Activated CD4-positive, alpha-beta memory T cell treated with anti-CD3 and anti-CD28 coated beads for 36 hours (primary cell): ENCODE measurements at regions not wholly inside any gene's neighbourhood (a gene's known extent, or its start where the extent isn't known, plus 50 kb on each side); places are given as distances from the start of the nearest gene placed in this dataset.

ENCODE experiments used
- CTCF ChIA-PET: fragments of 350-600 bp; sonication (Branson Sonifier 250); formaldehyde crosslinking; loops from one replicate; lab custom pipeline; 2021; ENCODE audit warnings: antibody characterized with exemption, inconsistent platforms; lab: Charles Lee
- POLR2A ChIA-PET: fragments of 350-600 bp; sonication (Branson Sonifier 250); formaldehyde crosslinking; loops from one replicate; lab custom pipeline; 2021; ENCODE audit warnings: antibody characterized with exemption; lab: Charles Lee
- DNase-seq: peaks from one replicate; pipeline ENCODE4 v3.0.0-alpha.2; 2020
- H3K27ac Mint-ChIP-seq: one replicate; pipeline ENCODE4 v1.8.0; 2021; ENCODE audit warnings: mixed read lengths
- H3K27me3 Mint-ChIP-seq: one replicate; pipeline ENCODE4 v1.8.0; 2021; ENCODE audit warnings: mixed read lengths
- H3K36me3 Mint-ChIP-seq: one replicate; pipeline ENCODE4 v1.8.0; 2021; ENCODE audit warnings: mixed read lengths
- H3K4me1 Mint-ChIP-seq: one replicate; pipeline ENCODE4 v1.8.0; 2021; ENCODE audit warnings: low read depth, mixed read lengths
- H3K4me3 Mint-ChIP-seq: one replicate; pipeline ENCODE4 v1.8.0; 2021; ENCODE audit warnings: mild to moderate bottlenecking, mixed read lengths
- H3K9me3 Mint-ChIP-seq: one replicate; pipeline ENCODE4 v1.8.0; 2021; ENCODE audit warnings: mixed read lengths
- intact Hi-C: fragments of 100-400 bp; cut with micrococcal nuclease; formaldehyde crosslinking; loops from one replicate; pipeline ENCODE4 v1.15.1; 2023

DNA sequence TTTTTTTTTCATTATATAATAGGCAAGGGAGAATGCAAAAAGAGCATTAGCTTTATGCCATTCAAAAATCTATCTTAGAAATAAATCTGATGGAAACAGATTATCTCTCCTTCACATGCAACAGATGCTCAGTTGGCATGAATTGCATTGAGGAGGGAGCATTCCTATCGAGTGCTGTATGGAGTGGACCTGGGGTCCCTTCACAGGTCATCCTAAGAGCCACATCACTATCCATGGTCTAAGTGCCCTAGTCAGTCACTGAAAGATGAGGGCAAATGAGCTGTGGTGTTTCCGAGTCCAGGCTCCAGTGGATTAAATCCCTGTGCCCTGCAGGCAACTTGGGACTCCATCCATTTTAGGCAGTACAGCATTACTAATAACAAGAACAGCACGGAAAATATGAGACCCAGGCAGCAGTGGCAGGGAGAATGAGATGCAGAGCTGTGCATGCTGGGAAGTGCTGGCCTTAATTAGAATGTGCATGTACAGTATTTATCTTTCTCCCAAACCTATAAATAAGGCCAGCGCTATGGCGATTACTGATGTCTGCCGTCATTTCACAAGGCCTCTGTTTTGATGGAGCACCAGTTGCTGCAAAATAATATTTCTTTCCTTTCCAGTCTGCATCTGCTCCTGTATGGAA, 512.3 kb upstream of the PLXNA2 start:
- no peaks in the 10 kb centered on the region for H3K36me3 Mint-ChIP-seq
- intact Hi-C loops, result no loop called here
- H3K27ac Mint-ChIP-seq, result no peak overlapping the region
- H3K4me3 Mint-ChIP-seq, result no peak overlapping the region
- no peak for DNase-seq
- POLR2A ChIA-PET, result no interaction called here
- CTCF ChIA-PET, result no interaction called here
- no peaks in the 10 kb centered on the region for H3K4me1 Mint-ChIP-seq
- H3K27me3 Mint-ChIP-seq, result peaks cover 4% of the 10 kb centered on the region
- no peaks in the 10 kb centered on the region for H3K9me3 Mint-ChIP-seq

DNA sequence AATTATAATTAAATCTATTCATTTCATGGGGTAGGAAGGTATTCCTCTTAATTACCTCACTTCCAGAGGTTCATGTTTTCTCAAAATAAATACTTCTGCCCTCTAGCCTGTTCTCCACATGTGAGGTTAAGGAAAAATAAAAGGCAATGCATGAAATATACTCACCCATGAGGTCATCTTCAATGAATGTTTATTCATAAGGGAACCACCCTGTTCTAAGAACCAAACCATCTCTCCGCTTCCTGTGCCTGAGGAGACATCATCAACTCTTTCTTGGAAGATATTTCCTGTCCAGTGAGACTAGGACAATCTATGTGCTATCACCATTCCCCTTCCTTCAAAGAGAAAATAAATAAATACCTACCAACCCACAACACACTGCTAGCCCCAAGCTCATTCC, 513.7 kb upstream of the PLXNA2 start:
- ChIA-PET CTCF (interaction anchor here (0.7 kb wide), 1 partner anchor 10 kb away, joined by 3 read pairs; no protein-coding TSS in a partner anchor), POLR2A (no interaction called here)

DNA sequence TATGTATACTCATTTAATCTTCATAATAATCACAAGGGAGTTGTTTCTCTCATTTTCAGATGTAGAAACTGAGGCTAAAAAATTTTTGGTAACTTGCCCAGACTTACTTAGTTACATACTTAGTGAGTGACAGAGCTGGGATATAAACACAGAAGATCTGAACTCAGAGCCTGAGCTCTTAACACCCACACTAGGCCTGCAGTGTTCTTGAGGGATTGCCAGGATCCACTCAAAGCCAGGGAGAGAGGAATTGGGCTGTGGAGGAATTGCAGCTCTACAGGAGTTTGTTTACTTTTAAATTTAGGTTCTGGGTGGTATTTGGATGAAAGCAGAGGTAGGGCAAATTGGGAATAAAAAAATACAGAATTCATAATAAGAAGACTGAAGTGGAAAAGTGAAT, 515.1 kb upstream of the PLXNA2 start:
- DNase-seq, result no peak
- POLR2A ChIA-PET, result no interaction called here
- CTCF ChIA-PET, result no interaction called here
- H3K36me3 Mint-ChIP-seq, result no peaks in the 10 kb centered on the region
- H3K4me3 Mint-ChIP-seq, result no peak overlapping the region
- H3K27me3 Mint-ChIP-seq, result peaks cover 4% of the 10 kb centered on the region
- H3K9me3 Mint-ChIP-seq, result no peaks in the 10 kb centered on the region
- intact Hi-C loops, result no loop called here
- H3K27ac Mint-ChIP-seq, result no peak overlapping the region
- H3K4me1 Mint-ChIP-seq, result no peaks in the 10 kb centered on the region

More for the DNA sequence above, 513.7 kb upstream of the PLXNA2 start:
- no peaks in the 10 kb centered on the region for H3K36me3 Mint-ChIP-seq
- H3K27ac Mint-ChIP-seq, result no peak overlapping the region
- DNase-seq, result no peak
- intact Hi-C loops, result no loop called here
- peaks cover 4% of the 10 kb centered on the region for H3K27me3 Mint-ChIP-seq
- H3K9me3 Mint-ChIP-seq, result no peaks in the 10 kb centered on the region
- H3K4me1 Mint-ChIP-seq, result no peaks in the 10 kb centered on the region
- H3K4me3 Mint-ChIP-seq, result no peak overlapping the region

DNA sequence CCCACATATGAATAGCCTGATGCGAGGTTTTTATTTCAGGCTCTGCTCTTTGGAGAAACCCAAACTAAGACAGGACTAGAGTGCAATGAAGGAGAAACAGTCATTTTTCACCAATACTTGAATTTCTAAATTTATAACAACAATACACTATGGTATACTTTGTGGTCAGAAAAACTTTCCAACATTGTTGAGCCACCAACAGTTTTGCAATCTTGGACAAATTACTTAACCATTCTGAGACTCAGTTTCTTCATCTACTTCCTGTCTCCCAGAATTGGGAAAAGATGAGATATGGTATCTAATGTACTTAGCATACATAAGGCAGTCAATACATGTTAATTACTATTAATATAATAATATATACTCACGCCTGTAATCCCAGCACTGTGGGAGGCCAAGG, 519.8 kb upstream of the PLXNA2 start:
- ChIA-PET POLR2A (no interaction called here), CTCF (no interaction called here)
- no peak overlapping the region for H3K4me3 Mint-ChIP-seq
- H3K4me1 Mint-ChIP-seq, result no peaks in the 10 kb centered on the region
- DNase-seq, result no peak
- no peak overlapping the region for H3K27ac Mint-ChIP-seq
- no peaks in the 10 kb centered on the region for H3K9me3 Mint-ChIP-seq
- H3K36me3 Mint-ChIP-seq, result no peaks in the 10 kb centered on the region
- peaks cover 1% of the 10 kb centered on the region for H3K27me3 Mint-ChIP-seq
- intact Hi-C loops, result no loop called here

DNA sequence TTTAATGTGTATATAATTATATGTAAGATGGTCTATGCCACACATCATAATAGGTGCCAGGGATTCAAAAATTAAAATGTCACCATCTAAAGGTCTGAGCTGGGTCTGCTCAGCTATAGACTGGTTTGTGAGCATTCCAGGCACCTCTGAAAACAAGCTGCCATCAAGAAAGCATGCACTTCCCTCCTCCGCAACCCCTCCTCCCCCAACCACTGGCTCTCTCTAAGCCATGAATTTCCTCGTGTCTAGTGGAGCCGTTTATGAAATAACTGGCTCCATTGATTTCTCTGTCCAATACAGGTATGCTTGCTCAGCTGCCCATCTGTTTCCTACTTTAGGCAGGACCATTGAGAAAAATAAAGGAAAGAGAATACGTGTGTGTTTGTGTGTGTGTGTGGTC, 522.6 kb upstream of the PLXNA2 start:
- no peaks in the 10 kb centered on the region for H3K36me3 Mint-ChIP-seq
- H3K9me3 Mint-ChIP-seq, result no peaks in the 10 kb centered on the region
- CTCF ChIA-PET, result no interaction called here
- intact Hi-C loops, result no loop called here
- POLR2A ChIA-PET, result no interaction called here
- H3K4me3 Mint-ChIP-seq, result no peak overlapping the region
- H3K27ac Mint-ChIP-seq, result no peak overlapping the region
- no peaks in the 10 kb centered on the region for H3K27me3 Mint-ChIP-seq
- no peak for DNase-seq
- H3K4me1 Mint-ChIP-seq, result no peaks in the 10 kb centered on the region

DNA sequence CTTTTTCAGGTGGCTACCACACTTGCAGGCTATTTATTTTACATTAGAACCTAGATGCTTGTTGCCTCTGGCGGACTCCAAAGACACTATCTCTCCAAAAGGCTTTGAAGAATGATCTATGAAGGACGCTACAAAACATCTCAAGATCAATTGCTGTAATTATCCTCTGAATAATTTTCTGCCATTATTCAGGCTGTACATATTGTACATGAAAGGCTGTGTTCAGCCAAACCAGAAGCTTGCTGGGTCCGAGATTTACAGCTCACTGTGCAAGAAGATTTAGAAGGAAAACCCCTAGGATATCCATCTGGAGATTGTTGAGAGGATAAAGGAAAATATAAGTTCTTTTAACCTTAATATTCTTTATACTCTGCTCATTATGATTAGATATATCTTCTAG, 523.6 kb upstream of the PLXNA2 start:
- H3K27me3 Mint-ChIP-seq, result no peaks in the 10 kb centered on the region
- no peaks in the 10 kb centered on the region for H3K4me1 Mint-ChIP-seq
- no peak overlapping the region for H3K4me3 Mint-ChIP-seq
- no peak for DNase-seq
- H3K36me3 Mint-ChIP-seq, result no peaks in the 10 kb centered on the region
- no peak overlapping the region for H3K27ac Mint-ChIP-seq
- POLR2A ChIA-PET, result no interaction called here
- CTCF ChIA-PET, result interaction anchor here (0.9 kb wide), 1 partner anchor 116 kb away, joined by 3 read pairs; no protein-coding TSS in a partner anchor
- intact Hi-C loops, result no loop called here
- H3K9me3 Mint-ChIP-seq, result no peaks in the 10 kb centered on the region

DNA sequence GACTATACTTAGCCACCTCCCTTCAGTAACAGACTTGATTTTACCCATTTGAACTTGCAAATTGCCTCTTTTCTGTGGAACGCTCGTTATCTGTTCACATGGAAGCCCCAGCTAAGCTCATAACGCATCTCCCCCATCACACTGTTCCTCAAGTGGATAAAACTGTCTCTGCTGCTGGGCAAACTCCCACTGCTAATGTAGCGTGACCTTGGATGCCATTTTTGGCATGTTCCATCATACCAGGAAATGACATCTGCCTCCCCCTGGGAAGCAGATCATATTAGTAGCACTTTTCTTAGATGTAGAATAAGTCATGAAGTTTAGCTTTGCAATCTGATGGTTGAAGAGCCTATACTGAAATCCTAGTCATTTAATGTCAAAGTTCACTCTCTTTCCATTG, 528.7 kb upstream of the PLXNA2 start:
- DNase-seq, result no peak
- H3K9me3 Mint-ChIP-seq, result no peaks in the 10 kb centered on the region
- no peaks in the 10 kb centered on the region for H3K27me3 Mint-ChIP-seq
- intact Hi-C loops, result no loop called here
- POLR2A ChIA-PET, result no interaction called here
- H3K4me3 Mint-ChIP-seq, result no peak overlapping the region
- no peaks in the 10 kb centered on the region for H3K36me3 Mint-ChIP-seq
- H3K27ac Mint-ChIP-seq, result no peak overlapping the region
- CTCF ChIA-PET, result no interaction called here
- H3K4me1 Mint-ChIP-seq, result no peaks in the 10 kb centered on the region

DNA sequence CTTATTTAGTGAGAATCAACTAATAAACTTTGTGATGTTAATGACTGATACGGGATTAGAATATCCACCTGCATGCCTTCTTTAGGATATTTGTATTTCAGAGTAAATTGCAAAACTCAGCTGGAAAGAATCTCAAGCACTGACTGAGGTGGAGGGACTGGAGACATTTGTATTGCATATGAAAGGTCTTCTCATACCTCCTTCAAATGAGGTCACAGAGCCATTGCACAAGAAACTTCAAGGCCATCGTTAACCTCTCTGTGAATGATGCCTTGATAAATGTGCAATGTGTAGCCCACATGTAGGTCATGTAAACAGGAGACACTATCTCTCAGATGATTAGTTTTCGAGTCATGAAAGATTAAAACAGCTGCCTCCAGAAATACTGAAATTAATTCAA, 531.7 kb upstream of the PLXNA2 start:
- H3K9me3 Mint-ChIP-seq, result no peaks in the 10 kb centered on the region
- H3K36me3 Mint-ChIP-seq, result no peaks in the 10 kb centered on the region
- intact Hi-C loops, result no loop called here
- peaks cover 1% of the 10 kb centered on the region for H3K27me3 Mint-ChIP-seq
- H3K4me3 Mint-ChIP-seq, result no peak overlapping the region
- CTCF ChIA-PET, result no interaction called here
- no peaks in the 10 kb centered on the region for H3K4me1 Mint-ChIP-seq
- POLR2A ChIA-PET, result no interaction called here
- H3K27ac Mint-ChIP-seq, result no peak overlapping the region
- DNase-seq, result no peak

DNA sequence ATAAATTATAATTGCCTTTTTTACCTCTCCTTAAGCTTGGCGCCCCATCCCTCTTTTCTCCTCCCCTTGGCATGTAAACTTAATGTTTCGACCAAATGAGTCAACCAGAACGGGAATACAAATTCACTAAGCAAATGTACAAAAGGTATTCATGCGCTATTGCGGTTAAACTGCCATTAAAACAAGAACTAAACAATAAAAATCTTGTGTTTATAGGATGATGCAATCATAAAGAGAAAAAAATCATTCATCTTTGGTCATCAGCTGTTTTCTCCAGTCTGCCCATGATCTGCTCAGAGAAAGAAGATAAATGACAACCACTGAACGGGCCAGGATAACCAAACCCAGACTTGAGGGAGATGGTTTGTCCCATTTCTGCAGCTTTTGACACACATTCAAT, 534.2 kb upstream of the PLXNA2 start:
- Mint-ChIP-seq H3K9me3 (no peaks in the 10 kb centered on the region), H3K27me3 (peaks cover 1% of the 10 kb centered on the region), H3K4me1 (no peaks in the 10 kb centered on the region), H3K36me3 (no peaks in the 10 kb centered on the region), H3K27ac (no peak overlapping the region), H3K4me3 (no peak overlapping the region)
- DNase-seq, result no peak
- intact Hi-C loops, result no loop called here
- ChIA-PET CTCF (no interaction called here), POLR2A (no interaction called here)

DNA sequence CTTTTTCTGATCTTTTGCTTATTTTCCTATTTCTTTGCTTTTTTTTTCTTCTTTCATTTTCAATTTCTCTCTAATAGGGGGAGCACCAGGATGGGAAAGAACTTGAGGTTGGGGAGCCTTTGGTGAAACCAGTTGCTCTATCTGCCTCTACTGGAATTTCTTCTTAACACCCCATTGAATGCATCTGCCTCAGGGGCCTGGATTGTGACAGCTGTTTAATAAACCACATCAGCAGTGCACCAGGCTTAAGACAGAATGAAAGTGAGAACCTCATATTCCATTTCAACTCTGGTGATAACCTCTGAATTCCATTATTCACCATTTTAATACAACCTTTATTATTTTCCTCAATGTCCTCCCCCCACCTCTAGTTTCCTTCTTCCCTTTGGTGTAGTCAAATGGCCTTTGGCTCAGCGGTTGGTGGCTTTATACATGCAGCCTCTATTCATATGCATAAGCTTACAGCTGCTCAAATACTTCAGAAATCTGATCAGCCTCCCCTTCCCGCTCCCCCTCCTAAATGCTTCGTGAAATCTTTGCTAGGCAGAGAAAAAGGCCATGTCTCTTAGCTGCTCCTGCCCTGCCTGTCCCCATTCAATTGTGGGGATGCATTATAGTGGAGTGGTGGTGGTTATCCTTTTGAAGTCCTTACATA, 537.3 kb upstream of the PLXNA2 start:
- peaks cover 1% of the 10 kb centered on the region for H3K27me3 Mint-ChIP-seq
- intact Hi-C loops, result no loop called here

DNA sequence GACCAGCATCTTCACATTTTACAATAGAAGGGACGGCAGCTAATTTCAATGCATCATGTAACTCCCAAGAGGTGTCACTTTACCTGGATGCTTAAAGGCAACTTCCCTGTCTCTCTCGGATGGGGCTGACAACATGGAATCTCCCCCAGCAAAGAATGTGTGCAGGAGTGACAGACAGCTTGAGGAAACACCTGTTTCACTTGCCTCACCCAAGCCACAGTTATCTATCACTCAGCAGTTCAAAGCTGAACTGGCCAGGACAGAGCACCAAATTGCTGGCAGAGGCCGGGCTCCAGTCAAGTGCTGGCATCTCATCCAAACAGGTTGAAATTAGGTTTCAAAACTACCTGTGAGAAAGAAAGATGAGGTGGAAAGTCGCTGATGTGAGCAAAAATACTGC, 538.0 kb upstream of the PLXNA2 start:
- Mint-ChIP-seq H3K4me3 (no peak overlapping the region), H3K9me3 (no peaks in the 10 kb centered on the region), H3K36me3 (no peaks in the 10 kb centered on the region), H3K27me3 (peaks cover 3% of the 10 kb centered on the region), H3K27ac (no peak overlapping the region), H3K4me1 (no peaks in the 10 kb centered on the region)
- ChIA-PET POLR2A (no interaction called here), CTCF (no interaction called here)
- DNase-seq, result no peak
- intact Hi-C loops, result no loop called here

More for the DNA sequence above, 537.3 kb upstream of the PLXNA2 start:
- Mint-ChIP-seq H3K36me3 (no peaks in the 10 kb centered on the region), H3K4me1 (no peaks in the 10 kb centered on the region), H3K27ac (no peak overlapping the region), H3K4me3 (no peak overlapping the region), H3K9me3 (no peaks in the 10 kb centered on the region)
- ChIA-PET CTCF (no interaction called here), POLR2A (no interaction called here)
- no peak for DNase-seq

DNA sequence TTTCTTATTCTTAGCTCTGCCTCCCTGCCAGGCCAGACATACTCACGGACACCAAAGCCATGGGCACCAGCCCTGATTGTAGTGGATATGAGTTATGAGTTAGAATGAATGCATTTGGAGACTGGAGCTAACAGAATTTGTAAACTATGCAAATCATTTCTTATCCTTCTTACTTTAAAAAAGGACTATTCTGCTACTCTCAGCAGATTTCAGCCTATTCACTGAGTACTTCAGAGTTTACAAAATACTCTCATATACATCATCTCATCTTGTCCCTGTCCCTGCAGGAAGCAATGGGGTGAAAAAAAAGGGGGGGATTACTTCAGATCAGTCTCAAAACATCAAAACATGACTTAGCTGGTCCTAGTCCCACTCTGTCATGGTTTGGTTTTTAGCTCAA, 541.4 kb upstream of the PLXNA2 start:
- Mint-ChIP-seq H3K9me3 (no peaks in the 10 kb centered on the region), H3K36me3 (no peaks in the 10 kb centered on the region), H3K27me3 (peaks cover 3% of the 10 kb centered on the region), H3K4me1 (no peaks in the 10 kb centered on the region), H3K27ac (no peak overlapping the region), H3K4me3 (no peak overlapping the region)
- POLR2A ChIA-PET, result no interaction called here
- intact Hi-C loops, result no loop called here
- CTCF ChIA-PET, result no interaction called here
- DNase-seq, result no peak

DNA sequence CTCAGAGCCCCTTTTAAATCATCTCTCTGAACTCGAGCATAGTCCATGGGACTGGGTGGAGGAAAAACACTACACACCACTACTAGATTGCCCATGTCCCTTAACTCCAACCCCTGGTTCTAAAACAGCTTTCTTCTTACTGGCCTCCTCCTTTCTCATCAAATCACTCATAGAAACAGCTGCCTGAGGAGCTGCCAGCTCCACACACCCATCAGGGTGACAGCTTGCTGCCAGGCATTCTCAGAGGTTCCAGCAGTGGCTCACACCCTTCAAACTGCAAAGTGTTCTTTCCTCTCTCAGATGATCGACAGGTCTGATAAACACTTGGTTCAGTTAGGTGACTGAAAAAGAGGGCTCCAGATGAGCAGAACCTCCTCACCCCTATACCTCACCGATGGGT, 543.0 kb upstream of the PLXNA2 start:
- intact Hi-C loops, result no loop called here
- Mint-ChIP-seq H3K9me3 (no peaks in the 10 kb centered on the region), H3K27me3 (peaks cover 5% of the 10 kb centered on the region), H3K27ac (no peak overlapping the region), H3K4me1 (no peaks in the 10 kb centered on the region), H3K4me3 (no peak overlapping the region), H3K36me3 (no peaks in the 10 kb centered on the region)
- ChIA-PET POLR2A (no interaction called here), CTCF (no interaction called here)
- no peak for DNase-seq
